Neural progenitor cell (in vitro differentiated cells): ENCODE measurements at regions not wholly inside any gene's neighbourhood (a gene's known extent, or its start where the extent isn't known, plus 50 kb on each side); places are given as distances from the start of the nearest gene placed in this dataset.

ENCODE experiments used
- DNase-seq: peaks from one replicate; pipeline ENCODE4 v3.0.0-alpha.2; 2016; ENCODE audit warnings: low spot score
- H2AFZ ChIP-seq: fragments of 200-600 bp; sonication (generic); replicated peaks from 2 replicates; pipeline ENCODE4 v1.6.1; 2016; ENCODE audit warnings: antibody characterized with exemption
- H3F3A ChIP-seq: fragments of 200-600 bp; sonication (generic); 2 replicates; pipeline ENCODE4 v1.6.1; 2016; ENCODE audit warnings: antibody characterized with exemption, low read depth
- H3K27ac ChIP-seq: fragments of 200-600 bp; sonication (generic); 2 replicates; pipeline ENCODE4 v1.5.1; 2016; ENCODE audit warnings: mild to moderate bottlenecking
- H3K27me3 ChIP-seq: fragments of 200-600 bp; sonication (generic); 2 replicates; pipeline ENCODE4 v1.6.1; 2016; ENCODE audit warnings: mild to moderate bottlenecking, moderate library complexity
- H3K36me3 ChIP-seq: fragments of 200-600 bp; sonication (generic); 2 replicates; pipeline ENCODE4 v1.5.1; 2016
- H3K4me1 ChIP-seq: fragments of 200-600 bp; sonication (generic); 2 replicates; pipeline ENCODE4 v1.6.1; 2016; ENCODE audit warnings: mixed run types
- H3K4me2 ChIP-seq: fragments of 200-600 bp; sonication (generic); 2 replicates; pipeline ENCODE4 v1.6.1; 2016
- H3K4me3 ChIP-seq: fragments of 200-600 bp; sonication (generic); 2 replicates; pipeline ENCODE4 v1.5.1; 2016
- H3K79me2 ChIP-seq: fragments of 200-600 bp; sonication (generic); 2 replicates; pipeline ENCODE4 v1.6.1; 2016; ENCODE audit warnings: low read depth
- H3K9ac ChIP-seq: fragments of 200-600 bp; sonication (generic); 2 replicates; pipeline ENCODE4 v1.6.1; 2016
- H3K9me3 ChIP-seq: fragments of 200-600 bp; sonication (generic); 2 replicates; pipeline ENCODE4 v1.5.1; 2016; ENCODE audit warnings: low read depth
- H4K20me1 ChIP-seq: fragments of 200-600 bp; sonication (generic); 2 replicates; pipeline ENCODE4 v1.6.1; 2016; ENCODE audit warnings: low read depth
- H3K27ac Mint-ChIP-seq: 3 replicates; pipeline ENCODE4 v1.8.0; 2021; ENCODE audit warnings: mixed read lengths
- H3K27me3 Mint-ChIP-seq: 2 replicates; pipeline ENCODE4 v1.8.0; 2022; ENCODE audit warnings: low read depth, mild to moderate bottlenecking, inconsistent platforms, moderate library complexity, mixed read lengths; ENCODE audit not compliant: insufficient read depth
- H3K36me3 Mint-ChIP-seq: 3 replicates; pipeline ENCODE4 v1.8.0; 2021; ENCODE audit warnings: mixed read lengths
- H3K4me1 Mint-ChIP-seq: 3 replicates; pipeline ENCODE4 v1.8.0; 2021; ENCODE audit warnings: mixed read lengths
- H3K4me3 Mint-ChIP-seq: 3 replicates; pipeline ENCODE4 v1.8.0; 2021; ENCODE audit warnings: mild to moderate bottlenecking, moderate library complexity, mixed read lengths
- H3K9me3 Mint-ChIP-seq: 3 replicates; pipeline ENCODE4 v1.8.0; 2020; ENCODE audit warnings: mixed read lengths
- EZH2 ChIP-seq: fragments of 200-600 bp; sonication (generic); IDR thresholded peaks from 2 replicates; pipeline ENCODE4 v1.6.1; 2017; ENCODE audit warnings: antibody characterized with exemption, mild to moderate bottlenecking, moderate library complexity
- EZH2phosphoT487 ChIP-seq: fragments of 200-600 bp; sonication (generic); IDR thresholded peaks from 2 replicates; pipeline ENCODE4 v1.6.1; 2017; ENCODE audit warnings: antibody characterized with exemption
- TF ChIP-seq, protein P1 (sequence below): fragments of 200-600 bp; sonication (generic); IDR thresholded peaks from 2 replicates; pipeline ENCODE4 v1.5.1; 2017; ENCODE audit warnings: antibody characterized with exemption, mild to moderate bottlenecking

DNA sequence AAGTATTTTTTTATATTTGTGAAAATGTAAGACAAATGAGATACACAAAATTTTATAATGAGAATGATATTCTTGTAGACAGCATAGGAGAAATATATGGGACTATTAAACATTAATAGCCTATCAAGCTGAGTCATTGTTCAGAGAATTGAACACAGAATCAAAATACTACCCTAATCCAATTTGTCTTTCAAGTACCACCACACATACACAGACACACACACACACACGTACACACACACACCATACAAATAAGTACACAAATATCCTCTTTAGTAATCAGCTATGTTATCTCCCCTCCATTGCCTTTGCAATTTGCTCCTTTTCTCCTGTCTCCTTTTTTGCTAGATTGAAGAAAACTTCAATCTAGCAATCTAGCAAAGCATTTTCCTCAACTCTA lies 499.3 kb downstream of the FOXG1 start:
- DNase-seq, result no peak
- no peak overlapping the region for H2AFZ ChIP-seq

GRCh38 chr14:29271669-29272068 lies 505.1 kb downstream of the FOXG1 start:
- H3K4me1 ChIP-seq, result peaks cover 4% of the 10 kb centered on the region
- H3K9me3 Mint-ChIP-seq, result peaks cover 2% of the 10 kb centered on the region
- no peaks in the 10 kb centered on the region for H3F3A ChIP-seq
- H3K4me1 Mint-ChIP-seq, result peaks cover 4% of the 10 kb centered on the region
- H3K27ac Mint-ChIP-seq, result no peak overlapping the region
- H3K9me3 ChIP-seq, result no peaks in the 10 kb centered on the region
- no peaks in the 10 kb centered on the region for H3K36me3 ChIP-seq
- H3K4me2 ChIP-seq, result no peak overlapping the region
- no peak for TF ChIP-seq EZH2phosphoT487
- no peak for TF ChIP-seq EZH2
- TF ChIP-seq, protein P1, sequence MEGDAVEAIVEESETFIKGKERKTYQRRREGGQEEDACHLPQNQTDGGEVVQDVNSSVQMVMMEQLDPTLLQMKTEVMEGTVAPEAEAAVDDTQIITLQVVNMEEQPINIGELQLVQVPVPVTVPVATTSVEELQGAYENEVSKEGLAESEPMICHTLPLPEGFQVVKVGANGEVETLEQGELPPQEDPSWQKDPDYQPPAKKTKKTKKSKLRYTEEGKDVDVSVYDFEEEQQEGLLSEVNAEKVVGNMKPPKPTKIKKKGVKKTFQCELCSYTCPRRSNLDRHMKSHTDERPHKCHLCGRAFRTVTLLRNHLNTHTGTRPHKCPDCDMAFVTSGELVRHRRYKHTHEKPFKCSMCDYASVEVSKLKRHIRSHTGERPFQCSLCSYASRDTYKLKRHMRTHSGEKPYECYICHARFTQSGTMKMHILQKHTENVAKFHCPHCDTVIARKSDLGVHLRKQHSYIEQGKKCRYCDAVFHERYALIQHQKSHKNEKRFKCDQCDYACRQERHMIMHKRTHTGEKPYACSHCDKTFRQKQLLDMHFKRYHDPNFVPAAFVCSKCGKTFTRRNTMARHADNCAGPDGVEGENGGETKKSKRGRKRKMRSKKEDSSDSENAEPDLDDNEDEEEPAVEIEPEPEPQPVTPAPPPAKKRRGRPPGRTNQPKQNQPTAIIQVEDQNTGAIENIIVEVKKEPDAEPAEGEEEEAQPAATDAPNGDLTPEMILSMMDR, result no peak
- H4K20me1 ChIP-seq, result no peaks in the 10 kb centered on the region
- no peak overlapping the region for H3K4me3 ChIP-seq
- no peak overlapping the region for H2AFZ ChIP-seq
- no peak overlapping the region for H3K27ac ChIP-seq
- H3K36me3 Mint-ChIP-seq, result no peaks in the 10 kb centered on the region
- no peak for DNase-seq
- H3K27me3 ChIP-seq, result no peaks in the 10 kb centered on the region
- H3K9ac ChIP-seq, result no peak overlapping the region
- H3K79me2 ChIP-seq, result no peaks in the 10 kb centered on the region
- no peak overlapping the region for H3K4me3 Mint-ChIP-seq
- H3K27me3 Mint-ChIP-seq, result no peaks in the 10 kb centered on the region

More for the DNA sequence above, 499.3 kb downstream of the FOXG1 start:
- no peaks in the 10 kb centered on the region for H3K4me1 ChIP-seq
- no peak overlapping the region for H3K4me2 ChIP-seq
- no peak overlapping the region for H3K9ac ChIP-seq
- H3K4me1 Mint-ChIP-seq, result no peaks in the 10 kb centered on the region
- H3K4me3 Mint-ChIP-seq, result no peak overlapping the region
- H3K79me2 ChIP-seq, result no peaks in the 10 kb centered on the region
- no peaks in the 10 kb centered on the region for H3F3A ChIP-seq
- H3K27ac Mint-ChIP-seq, result no peak overlapping the region
- no peaks in the 10 kb centered on the region for H3K27me3 ChIP-seq
- H3K27me3 Mint-ChIP-seq, result peaks cover 2% of the 10 kb centered on the region
- no peak overlapping the region for H3K27ac ChIP-seq
- no peaks in the 10 kb centered on the region for H4K20me1 ChIP-seq
- no peaks in the 10 kb centered on the region for H3K9me3 Mint-ChIP-seq
- no peaks in the 10 kb centered on the region for H3K36me3 Mint-ChIP-seq
- no peaks in the 10 kb centered on the region for H3K9me3 ChIP-seq
- TF ChIP-seq EZH2phosphoT487 (no peak), EZH2 (no peak)
- TF ChIP-seq, protein P1, result no peak
- H3K36me3 ChIP-seq, result no peaks in the 10 kb centered on the region
- no peak overlapping the region for H3K4me3 ChIP-seq

DNA sequence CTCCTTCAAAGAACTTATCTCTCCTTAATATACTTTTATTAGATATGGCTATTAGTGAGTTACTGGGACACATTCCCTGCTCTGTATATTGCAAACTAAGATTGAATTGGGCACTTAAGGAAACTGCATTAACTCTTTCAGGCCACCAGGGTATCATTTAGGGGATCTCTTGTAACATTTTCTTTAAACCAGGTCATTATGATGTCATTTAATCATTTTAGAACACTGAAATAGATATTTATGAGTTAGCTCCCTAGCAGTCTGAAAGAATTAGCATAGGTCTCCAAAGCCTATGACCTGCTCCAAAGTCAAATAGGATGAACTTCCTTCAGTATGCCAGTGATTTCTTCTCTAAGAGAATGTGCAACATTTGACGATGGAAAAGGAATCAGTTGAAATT lies 506.9 kb downstream of the FOXG1 start:
- no peak overlapping the region for H3K27ac Mint-ChIP-seq
- no peaks in the 10 kb centered on the region for H3F3A ChIP-seq
- no peaks in the 10 kb centered on the region for H3K36me3 ChIP-seq
- no peaks in the 10 kb centered on the region for H3K36me3 Mint-ChIP-seq
- no peak overlapping the region for H3K4me3 ChIP-seq
- H4K20me1 ChIP-seq, result no peaks in the 10 kb centered on the region
- no peak for TF ChIP-seq EZH2phosphoT487
- TF ChIP-seq, protein P1, result peak; percentile 23
- H3K79me2 ChIP-seq, result no peaks in the 10 kb centered on the region
- H3K27me3 Mint-ChIP-seq, result no peaks in the 10 kb centered on the region
- H3K4me1 ChIP-seq, result peaks cover 4% of the 10 kb centered on the region
- H3K9ac ChIP-seq, result no peak overlapping the region
- no peaks in the 10 kb centered on the region for H3K9me3 ChIP-seq
- DNase-seq, result no peak
- no peak overlapping the region for H3K4me3 Mint-ChIP-seq
- H3K9me3 Mint-ChIP-seq, result peaks cover 2% of the 10 kb centered on the region
- no peak overlapping the region for H2AFZ ChIP-seq
- H3K4me2 ChIP-seq, result no peak overlapping the region
- H3K4me1 Mint-ChIP-seq, result peaks cover 4% of the 10 kb centered on the region
- no peaks in the 10 kb centered on the region for H3K27me3 ChIP-seq
- H3K27ac ChIP-seq, result no peak overlapping the region
